ENCODE measurements at regions not wholly inside any gene's neighbourhood (a gene's known extent, or its start where the extent isn't known, plus 50 kb on each side); places are given as distances from the start of the nearest gene placed in this dataset.

- no peaks in the 10 kb centered on the region for H3K4me1 ChIP-seq (replicated peaks in 1 of 2; ENCODE audit: control insufficient read depth in 2 of 2, insufficient read depth in 2 of 2, low read length in 2 of 2)
- FAIRE-seq: no peak
- no peak overlapping the region for H3K4me3 ChIP-seq
- H3K79me2 ChIP-seq (ENCODE audit: control insufficient read depth, insufficient read depth, low read length): no peaks in the 10 kb centered on the region
- H3K9ac ChIP-seq (ENCODE audit: insufficient read depth in 1 of 2, low read depth in 2 of 2, low read length in 2 of 2): no peak overlapping the region
- 0% methylated on average over 1 of the region's 1 CpG for WGBS (ENCODE audit: insufficient coverage, low coverage, missing lambda C conversion rate)
- H3K27ac ChIP-seq (ENCODE audit: extremely low read depth, low read depth, low read length): no peak overlapping the region
- no TSS peak for BruUV-seq (replicated peaks)
- no peak overlapping the region for H3K4me2 ChIP-seq (ENCODE audit: insufficient read depth, low read length)
- TF ChIP-seq BRD4 (IDR thresholded peaks at IDR 0.05) (no peak), ZNF395 (CRISPR knock-in tag; IDR thresholded peaks at IDR 0.05) (no peak), BRF2 (IDR thresholded peaks at IDR 0.05; ENCODE audit: borderline replicate concordance, insufficient read depth, insufficient read length) (no peak), GABPB2 (CRISPR knock-in tag; conservative IDR thresholded peaks at IDR 0.05) (no peak), ARID4B (CRISPR knock-in tag; IDR thresholded peaks at IDR 0.05) (no peak), KDM4B (IDR thresholded peaks at IDR 0.05; ENCODE audit: borderline replicate concordance in 2 of 2, low read depth in 1 of 2) (no peak)
- H3K9me3 ChIP-seq (replicated peaks; ENCODE audit: control insufficient read depth, insufficient read depth, low read depth, low read length): no peaks in the 10 kb centered on the region
- ChIA-PET CTCF (ENCODE audit: low intra/inter-chr PET ratio) (no interaction called here), POLR2A (no interaction called here)
- no peak for DNase-seq (ENCODE audit: extremely low read depth in 1 of 4, low spot score in 3 of 4)
- H3K27me3 ChIP-seq (ENCODE audit: control insufficient read depth in 2 of 2, insufficient read depth in 2 of 2, low read length in 2 of 2): no peaks in the 10 kb centered on the region
- intact Hi-C loops (cut with micrococcal nuclease): no loop called here
- no peak overlapping the region for H2AFZ ChIP-seq (ENCODE audit: low read depth, low read length)
- no peaks in the 10 kb centered on the region for H3K9me1 ChIP-seq (ENCODE audit: control insufficient read depth, insufficient read depth, low read length)
- no peaks in the 10 kb centered on the region for H4K20me1 ChIP-seq (replicated peaks; ENCODE audit: control insufficient read depth, insufficient read depth, low read length)
- no peak for ATAC-seq
- H3K36me3 ChIP-seq (ENCODE audit: control insufficient read depth, insufficient read depth, low read length): no peaks in the 10 kb centered on the region
- in situ Hi-C loops (cut with MboI): no loop called here
Observed at GRCh38 chr9:15021146-15021545, 110.9 kb upstream of the FREM1 start.

Measured in K562 (cell line).